GM12864 (cell line): ENCODE measurements at regions not wholly inside any gene's neighbourhood (a gene's known extent, or its start where the extent isn't known, plus 50 kb on each side); places are given as distances from the start of the nearest gene placed in this dataset.

Experiments used
- DNase-seq: peaks from one replicate; pipeline ENCODE4 v3.0.0-alpha.2; 2011; ENCODE audit warnings: low read depth
- H3K4me3 ChIP-seq: 2 replicates; pipeline ENCODE4 v1.5.1; 2011; ENCODE audit warnings: mild to moderate bottlenecking, low read depth, low read length, control low read depth
- CTCF ChIP-seq: IDR thresholded peaks from 2 replicates; pipeline ENCODE4 v1.5.1; 2011; ENCODE audit warnings: low read depth, mild to moderate bottlenecking, moderate library complexity, low read length, control low read depth, inconsistent platforms; ENCODE audit errors: missing control alignments

- DNase-seq = no peak
- TF ChIP-seq CTCF = no peak
- no peak overlapping the region for H3K4me3 ChIP-seq
Observed at GRCh38 chr11:11677672-11678356, 56.0 kb upstream of the GALNT18 start.

GRCh38 chr11:11675671-11676181, 53.9 kb upstream of the GALNT18 start:
- DNase-seq = no peak
- no peak overlapping the region for H3K4me3 ChIP-seq
- no peak for TF ChIP-seq CTCF

- TF ChIP-seq CTCF = no peak
- no peak overlapping the region for H3K4me3 ChIP-seq
- DNase-seq = no peak
Observed at GRCh38 chr11:11672789-11673188, 51.0 kb upstream of the GALNT18 start.

GRCh38 chr11:11672101-11672500, 50.3 kb upstream of the GALNT18 start:
- DNase-seq = no peak
- H3K4me3 ChIP-seq = no peak overlapping the region
- TF ChIP-seq CTCF = no peak
